Activated CD8-positive, alpha-beta T cell treated with anti-CD3 and anti-CD28 coated beads for 36 hours (primary cell): ENCODE measurements at regions not wholly inside any gene's neighbourhood (a gene's known extent, or its start where the extent isn't known, plus 50 kb on each side); places are given as distances from the start of the nearest gene placed in this dataset.
"Not testable (repeated sequence)": the region's sequence is repeated elsewhere in the genome, so short reads cannot be mapped to it uniquely, and the experiment has no call there.

Source experiments
- ATAC-seq: fragments of 200-7000 bp; cut with Tn5 transposase; one replicate; pipeline ENCODE4 v1.10.0; 2021; ENCODE audit warnings: mild to moderate bottlenecking, moderate library complexity
- CTCF ChIA-PET: fragments of 350-600 bp; sonication (Branson Sonifier 250); formaldehyde crosslinking; loops from one replicate; lab custom pipeline; 2021; ENCODE audit warnings: antibody characterized with exemption; lab: Charles Lee
- POLR2A ChIA-PET: fragments of 350-600 bp; sonication (Branson Sonifier 250); formaldehyde crosslinking; loops from one replicate; lab custom pipeline; 2021; ENCODE audit warnings: antibody characterized with exemption; lab: Charles Lee
- DNase-seq: peaks from one replicate; pipeline ENCODE4 v3.0.0-alpha.2; 2020
- H3K27ac Mint-ChIP-seq: one replicate; pipeline ENCODE4 v1.8.0; 2021; ENCODE audit warnings: mild to moderate bottlenecking, mixed read lengths
- H3K27me3 Mint-ChIP-seq: one replicate; pipeline ENCODE4 v1.8.0; 2021; ENCODE audit warnings: mixed read lengths
- H3K36me3 Mint-ChIP-seq: one replicate; pipeline ENCODE4 v1.8.0; 2021; ENCODE audit warnings: low read depth, mixed read lengths
- H3K4me1 Mint-ChIP-seq: one replicate; pipeline ENCODE4 v1.8.0; 2021; ENCODE audit warnings: low read depth, mixed read lengths
- H3K4me3 Mint-ChIP-seq: one replicate; pipeline ENCODE4 v1.8.0; 2021; ENCODE audit warnings: mild to moderate bottlenecking, moderate library complexity, mixed read lengths
- H3K9me3 Mint-ChIP-seq: one replicate; pipeline ENCODE4 v1.8.0; 2021; ENCODE audit warnings: mixed read lengths
- CTCF ChIP-seq: fragments of 200-600 bp; IDR thresholded peaks from one replicate; pipeline ENCODE4 v1.8.0; 2022; ENCODE audit warnings: antibody characterized with exemption, mild to moderate bottlenecking
- intact Hi-C: fragments of 100-400 bp; cut with micrococcal nuclease; formaldehyde crosslinking; loops from one replicate; pipeline ENCODE4 v1.10.0; 2022

GRCh38 chr5:124908581-124909451 is 162.4 kb upstream of the ZNF608 start:
- intact Hi-C loops, result no loop called here
- no peaks in the 10 kb centered on the region for H3K36me3 Mint-ChIP-seq
- no peak for TF ChIP-seq CTCF
- no peak overlapping the region for H3K27ac Mint-ChIP-seq
- H3K4me1 Mint-ChIP-seq, result peaks cover 3% of the 10 kb centered on the region
- DNase-seq (no peak), ATAC-seq (peak; percentile 30)
- no peak overlapping the region for H3K4me3 Mint-ChIP-seq
- ChIA-PET POLR2A (no interaction called here), CTCF (no interaction called here)
- peaks cover 4% of the 10 kb centered on the region for H3K27me3 Mint-ChIP-seq
- H3K9me3 Mint-ChIP-seq, result no peaks in the 10 kb centered on the region

- Mint-ChIP-seq H3K9me3 (no peaks in the 10 kb centered on the region), H3K4me1 (peaks cover 3% of the 10 kb centered on the region), H3K27ac (no peak overlapping the region), H3K36me3 (no peaks in the 10 kb centered on the region), H3K4me3 (no peak overlapping the region), H3K27me3 (peaks cover 4% of the 10 kb centered on the region)
- ATAC-seq, result no peak
- TF ChIP-seq CTCF, result no peak
- intact Hi-C loops, result no loop called here
- POLR2A ChIA-PET, result no interaction called here
- CTCF ChIA-PET, result no interaction called here
- DNase-seq, result no peak
Measured at GRCh38 chr5:124909734-124910133, 163.3 kb upstream of the ZNF608 start.

- no peaks in the 10 kb centered on the region for H3K9me3 Mint-ChIP-seq
- no peaks in the 10 kb centered on the region for H3K36me3 Mint-ChIP-seq
- POLR2A ChIA-PET, result interaction anchor here (0.5 kb wide), 1 partner anchor 126 kb away, joined by 3 read pairs; no protein-coding TSS in a partner anchor
- H3K27ac Mint-ChIP-seq, result no peak overlapping the region
- H3K4me1 Mint-ChIP-seq, result peaks cover 3% of the 10 kb centered on the region
- no peak for ATAC-seq
- H3K4me3 Mint-ChIP-seq, result no peak overlapping the region
- peaks cover 4% of the 10 kb centered on the region for H3K27me3 Mint-ChIP-seq
- TF ChIP-seq CTCF, result no peak
- intact Hi-C loops, result no loop called here
- CTCF ChIA-PET, result no interaction called here
- DNase-seq, result no peak
Measured at GRCh38 chr5:124910354-124911016, 164.0 kb upstream of the ZNF608 start.

GRCh38 chr5:124912638-124913328 is 166.3 kb upstream of the ZNF608 start:
- H3K36me3 Mint-ChIP-seq, result no peaks in the 10 kb centered on the region
- no peak overlapping the region for H3K27ac Mint-ChIP-seq
- intact Hi-C loops, result no loop called here
- no peak overlapping the region for H3K4me3 Mint-ChIP-seq
- DNase-seq (no peak), ATAC-seq (no peak)
- TF ChIP-seq CTCF, result no peak
- H3K4me1 Mint-ChIP-seq, result peaks cover 3% of the 10 kb centered on the region
- peaks cover 1% of the 10 kb centered on the region for H3K27me3 Mint-ChIP-seq
- no peaks in the 10 kb centered on the region for H3K9me3 Mint-ChIP-seq
- CTCF ChIA-PET, result no interaction called here
- POLR2A ChIA-PET, result no interaction called here

GRCh38 chr5:124913329-124913653 is 166.9 kb upstream of the ZNF608 start:
- Mint-ChIP-seq H3K4me1 (peaks cover 3% of the 10 kb centered on the region), H3K36me3 (no peaks in the 10 kb centered on the region), H3K9me3 (no peaks in the 10 kb centered on the region), H3K4me3 (no peak overlapping the region), H3K27me3 (peaks cover 1% of the 10 kb centered on the region), H3K27ac (no peak overlapping the region)
- intact Hi-C loops, result no loop called here
- ATAC-seq (no peak), DNase-seq (no peak)
- CTCF ChIA-PET, result no interaction called here
- no peak for TF ChIP-seq CTCF
- POLR2A ChIA-PET, result no interaction called here

GRCh38 chr5:124916313-124916712 is 169.9 kb upstream of the ZNF608 start:
- H3K4me3 Mint-ChIP-seq, H3K27me3 Mint-ChIP-seq, ATAC-seq, intact Hi-C loops, H3K27ac Mint-ChIP-seq, H3K9me3 Mint-ChIP-seq, CTCF ChIA-PET, DNase-seq, H3K36me3 Mint-ChIP-seq, POLR2A ChIA-PET, H3K4me1 Mint-ChIP-seq: not testable (repeated sequence)
